ENCODE measurements at regions not wholly inside any gene's neighbourhood (a gene's known extent, or its start where the extent isn't known, plus 50 kb on each side); places are given as distances from the start of the nearest gene placed in this dataset.

GRCh38 chr20:19875376-19876221 is 117.5 kb downstream of the RIN2 start:
- TF ChIP-seq POLR2AphosphoS5 (IDR thresholded peaks at IDR 0.05; ENCODE audit: borderline replicate concordance, low read depth, low read length) (no peak), EZH2 (IDR thresholded peaks at IDR 0.05) (no peak), FOXP2 (optimal IDR thresholded peaks at IDR 0.05; ENCODE audit: control extremely low read depth, extremely low read length, insufficient read depth) (no peak)
